GM19328 (cell line): ENCODE measurements at regions not wholly inside any gene's neighbourhood (a gene's known extent, or its start where the extent isn't known, plus 50 kb on each side); places are given as distances from the start of the nearest gene placed in this dataset.
"Not testable (repeated sequence)": the region's sequence is repeated elsewhere in the genome, so short reads cannot be mapped to it uniquely, and the experiment has no call there.

Experiments used
- ATAC-seq: cut with Tn5 transposase; IDR thresholded peaks from one replicate; pipeline ENCODE4 v1.9.1; 2021; ENCODE audit warnings: mild to moderate bottlenecking, moderate library complexity; ENCODE audit not compliant: unreplicated experiment

- no peak for ATAC-seq
These were observed 72.4 kb downstream of the FH start for GRCh38 chr1:241447031-241447644.

- ATAC-seq, result no peak
These were observed 74.7 kb downstream of the FH start for GRCh38 chr1:241444836-241445235.

- no peak for ATAC-seq
These were observed 76.0 kb downstream of the FH start for GRCh38 chr1:241443561-241443960.

GRCh38 chr1:241442686-241443085 lies 76.9 kb downstream of the FH start:
- no peak for ATAC-seq

- no peak for ATAC-seq
These were observed 78.7 kb downstream of the FH start for GRCh38 chr1:241440904-241441303.

GRCh38 chr1:241438686-241439085 lies 80.9 kb downstream of the FH start:
- not testable (repeated sequence) for ATAC-seq

- ATAC-seq, result no peak
These were observed 75.2 kb upstream of the RGS7 start for GRCh38 chr1:241432241-241432640.

GRCh38 chr1:241425091-241425490 lies 68.1 kb upstream of the RGS7 start:
- ATAC-seq, result not testable (repeated sequence)

GRCh38 chr1:241424480-241424971 lies 67.5 kb upstream of the RGS7 start:
- ATAC-seq, result no peak

- peak; percentile 84 for ATAC-seq
These were observed 66.8 kb upstream of the RGS7 start for GRCh38 chr1:241423541-241424479.

- ATAC-seq, result no peak
These were observed 65.5 kb upstream of the RGS7 start for GRCh38 chr1:241422470-241422869.

- no peak for ATAC-seq
These were observed 63.0 kb upstream of the RGS7 start for GRCh38 chr1:241419986-241420385.

- no peak for ATAC-seq
These were observed 60.3 kb upstream of the RGS7 start for GRCh38 chr1:241417258-241417657.

- no peak for ATAC-seq
These were observed 57.0 kb upstream of the RGS7 start for GRCh38 chr1:241413974-241414373.

- ATAC-seq, result no peak
These were observed 56.4 kb upstream of the RGS7 start for GRCh38 chr1:241413386-241413785.

GRCh38 chr1:241412646-241413045 lies 55.6 kb upstream of the RGS7 start:
- ATAC-seq, result no peak

- ATAC-seq, result no peak
These were observed 54.9 kb upstream of the RGS7 start for GRCh38 chr1:241411776-241412338.

GRCh38 chr1:241411056-241411775 lies 54.2 kb upstream of the RGS7 start:
- ATAC-seq, result no peak

GRCh38 chr1:241408170-241408569 lies 51.2 kb upstream of the RGS7 start:
- ATAC-seq, result no peak
